Fibroblast of lung (primary cell): ENCODE measurements at regions not wholly inside any gene's neighbourhood (a gene's known extent, or its start where the extent isn't known, plus 50 kb on each side); places are given as distances from the start of the nearest gene placed in this dataset.

ENCODE experiments used
- DNase-seq, 2 donors: peaks; one replicate each; pipeline versions ENCODE4 v3.0.0 to v3.0.0-alpha.2; 2010; ENCODE audit warnings: low read depth in 2 of 2
- H2AFZ ChIP-seq: 2 replicates; pipeline ENCODE4 v1.5.1; 2012; ENCODE audit warnings: low read length, control low read depth, inconsistent platforms
- H3K27ac ChIP-seq: 2 replicates; pipeline ENCODE4 v1.5.1; 2011; ENCODE audit warnings: low read length, control low read depth; ENCODE audit not compliant: insufficient read depth
- H3K27me3 ChIP-seq: 2 replicates; pipeline ENCODE4 v1.5.1; 2011; ENCODE audit warnings: mild to moderate bottlenecking, low read length; ENCODE audit not compliant: control insufficient read depth, insufficient read depth
- H3K36me3 ChIP-seq: 2 replicates; pipeline ENCODE4 v1.5.1; 2011; ENCODE audit warnings: low read length; ENCODE audit not compliant: control insufficient read depth, insufficient read depth
- H3K4me1 ChIP-seq: 2 replicates; pipeline ENCODE4 v1.5.1; 2011; ENCODE audit warnings: low read length; ENCODE audit not compliant: control insufficient read depth, insufficient read depth; ENCODE audit errors: extremely low read depth
- H3K4me2 ChIP-seq: 2 replicates; pipeline ENCODE4 v1.5.1; 2011; ENCODE audit warnings: low read length, control low read depth; ENCODE audit not compliant: insufficient read depth; ENCODE audit errors: extremely low read depth
- H3K4me3 ChIP-seq, 4 experiments: fragments of 200-600 bp in 1 of 4; sonication (generic) in 1 of 4; replicated peaks in 1 of 4; 2 replicates each; pipeline ENCODE4 v1.5.1; 2011 to 2016; ENCODE audit warnings: low read length in 4 of 4, low read depth in 3 of 4, mild to moderate bottlenecking in 3 of 4, control low read depth in 2 of 4, inconsistent platforms in 1 of 4, mixed read lengths in 1 of 4; ENCODE audit not compliant: insufficient read depth in 1 of 4; ENCODE audit errors: control extremely low read depth in 1 of 4
- H3K79me2 ChIP-seq: 2 replicates; pipeline ENCODE4 v1.5.1; 2012; ENCODE audit warnings: mild to moderate bottlenecking, low read length, inconsistent platforms; ENCODE audit not compliant: control insufficient read depth, insufficient read depth
- H3K9ac ChIP-seq: 2 replicates; pipeline ENCODE4 v1.5.1; 2011; ENCODE audit warnings: mild to moderate bottlenecking, low read length, control low read depth; ENCODE audit not compliant: insufficient read depth
- H3K9me3 ChIP-seq: 2 replicates; pipeline ENCODE4 v1.5.1; 2012; ENCODE audit warnings: low read depth, low read length; ENCODE audit not compliant: control insufficient read depth, insufficient read depth
- H4K20me1 ChIP-seq: 2 replicates; pipeline ENCODE4 v1.5.1; 2011; ENCODE audit warnings: low read length; ENCODE audit not compliant: control insufficient read depth, insufficient read depth; ENCODE audit errors: extremely low read depth
- EZH2 ChIP-seq: IDR thresholded peaks from 2 replicates; pipeline ENCODE4 v1.5.1; 2012; ENCODE audit warnings: low read length, control low read depth, mild to moderate bottlenecking; ENCODE audit errors: missing control alignments
- TF ChIP-seq, protein P1 (sequence below), 2 donors: IDR thresholded peaks in 1 of 2; conservative IDR thresholded peaks in 1 of 2; 1 replicate in 1 of 2; 2 replicates in 1 of 2; pipeline ENCODE4 v1.5.1; 2011 to 2012; ENCODE audit warnings: low read length in 2 of 2, control low read depth in 1 of 2, inconsistent platforms in 1 of 2, low read depth in 1 of 2, mild to moderate bottlenecking in 1 of 2

DNA sequence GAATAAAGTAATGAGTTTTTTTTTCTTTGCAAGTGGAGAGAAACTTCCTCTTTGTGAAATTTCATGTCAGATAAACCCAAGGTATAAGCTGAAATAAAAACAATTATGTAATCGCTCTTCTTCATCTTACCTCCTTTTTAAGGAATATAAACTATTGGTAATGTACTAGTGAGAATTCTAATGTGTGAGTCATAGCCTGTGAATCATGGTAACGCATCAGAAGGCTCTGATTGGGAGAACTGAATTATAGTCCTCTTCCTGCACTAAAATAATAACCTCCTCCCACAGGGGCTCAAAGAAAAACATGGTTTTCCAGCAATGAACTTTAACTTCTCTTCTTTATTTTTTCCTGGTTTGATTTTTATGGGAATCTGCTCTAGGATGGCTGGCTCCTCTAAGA is 57.1 kb upstream of the COX20 start:
- H3K27ac ChIP-seq = no peak overlapping the region
- no peak overlapping the region for H2AFZ ChIP-seq
- H3K27me3 ChIP-seq = peaks cover 2% of the 10 kb centered on the region
- no peak overlapping the region for H3K4me3 ChIP-seq
- no peak overlapping the region for H3K9ac ChIP-seq
- DNase-seq = peak; percentile 70 to 90
- H3K36me3 ChIP-seq = no peaks in the 10 kb centered on the region
- no peak overlapping the region for H3K4me2 ChIP-seq
- no peak for TF ChIP-seq EZH2
- TF ChIP-seq, protein P1, sequence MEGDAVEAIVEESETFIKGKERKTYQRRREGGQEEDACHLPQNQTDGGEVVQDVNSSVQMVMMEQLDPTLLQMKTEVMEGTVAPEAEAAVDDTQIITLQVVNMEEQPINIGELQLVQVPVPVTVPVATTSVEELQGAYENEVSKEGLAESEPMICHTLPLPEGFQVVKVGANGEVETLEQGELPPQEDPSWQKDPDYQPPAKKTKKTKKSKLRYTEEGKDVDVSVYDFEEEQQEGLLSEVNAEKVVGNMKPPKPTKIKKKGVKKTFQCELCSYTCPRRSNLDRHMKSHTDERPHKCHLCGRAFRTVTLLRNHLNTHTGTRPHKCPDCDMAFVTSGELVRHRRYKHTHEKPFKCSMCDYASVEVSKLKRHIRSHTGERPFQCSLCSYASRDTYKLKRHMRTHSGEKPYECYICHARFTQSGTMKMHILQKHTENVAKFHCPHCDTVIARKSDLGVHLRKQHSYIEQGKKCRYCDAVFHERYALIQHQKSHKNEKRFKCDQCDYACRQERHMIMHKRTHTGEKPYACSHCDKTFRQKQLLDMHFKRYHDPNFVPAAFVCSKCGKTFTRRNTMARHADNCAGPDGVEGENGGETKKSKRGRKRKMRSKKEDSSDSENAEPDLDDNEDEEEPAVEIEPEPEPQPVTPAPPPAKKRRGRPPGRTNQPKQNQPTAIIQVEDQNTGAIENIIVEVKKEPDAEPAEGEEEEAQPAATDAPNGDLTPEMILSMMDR (conservative IDR thresholded peaks at IDR 0.05 in 1 of 2, IDR thresholded peaks at IDR 0.05 in 1 of 2; ENCODE audit: low read depth in 1 of 2, low read length in 2 of 2) = no peak
- no peaks in the 10 kb centered on the region for H3K4me1 ChIP-seq
- H3K79me2 ChIP-seq = no peaks in the 10 kb centered on the region
- no peaks in the 10 kb centered on the region for H3K9me3 ChIP-seq
- H4K20me1 ChIP-seq = no peaks in the 10 kb centered on the region

DNA sequence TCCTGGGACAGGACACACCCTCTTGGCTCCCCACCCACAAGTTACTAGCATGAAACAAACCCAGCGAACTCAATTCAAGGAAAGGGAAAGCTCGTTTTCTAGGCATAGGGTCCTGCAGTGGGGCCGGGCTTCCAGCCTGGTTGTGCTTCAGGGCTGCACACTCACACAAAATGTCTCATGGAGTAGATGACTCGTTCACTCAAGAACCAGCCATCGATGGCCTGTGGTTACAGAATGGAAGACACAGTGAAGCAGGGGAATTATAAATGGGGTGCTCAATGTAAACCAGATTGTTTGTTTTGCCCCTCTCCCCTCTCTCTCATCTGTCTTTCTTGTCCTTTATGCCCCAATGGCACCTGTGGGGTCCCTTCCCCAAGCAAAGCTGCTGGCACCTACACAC is 56.0 kb upstream of the COX20 start:
- Histone ChIP-seq H3K79me2 (no peaks in the 10 kb centered on the region), H3K36me3 (no peaks in the 10 kb centered on the region), H3K9ac (no peak overlapping the region), H3K4me2 (no peak overlapping the region), H3K27ac (no peak overlapping the region), H4K20me1 (no peaks in the 10 kb centered on the region), H3K4me3 (no peak overlapping the region), H3K27me3 (peaks cover 2% of the 10 kb centered on the region), H2AFZ (no peak overlapping the region), H3K9me3 (no peaks in the 10 kb centered on the region), H3K4me1 (no peaks in the 10 kb centered on the region)
- TF ChIP-seq, protein P1 (conservative IDR thresholded peaks at IDR 0.05 in 1 of 2, IDR thresholded peaks at IDR 0.05 in 1 of 2; ENCODE audit: low read depth in 1 of 2, low read length in 2 of 2) = no peak
- no peak for TF ChIP-seq EZH2
- DNase-seq = peak in 1 of 2 donors; percentile 47

DNA sequence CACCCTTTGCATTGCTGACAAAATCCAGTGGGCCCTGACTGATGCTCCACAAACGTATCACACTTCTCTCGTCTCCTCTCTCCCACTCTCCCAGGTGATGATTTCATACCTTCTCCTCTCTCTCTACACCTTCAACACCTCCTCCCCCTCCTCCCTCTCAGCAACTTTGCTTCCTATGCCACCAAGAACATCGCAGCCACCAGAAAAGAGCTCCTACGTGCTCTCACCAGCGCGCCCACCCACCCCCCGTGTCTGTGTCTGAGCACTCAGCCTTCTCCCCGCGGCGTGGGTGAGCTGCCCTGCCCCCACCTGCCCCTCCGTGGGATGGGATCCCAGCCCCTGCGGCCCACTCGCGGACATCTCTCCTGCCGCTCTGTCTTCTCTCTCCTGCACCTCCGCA is 55.1 kb upstream of the COX20 start:
- Histone ChIP-seq H3K79me2 (no peaks in the 10 kb centered on the region), H2AFZ (no peak overlapping the region), H3K9me3 (no peaks in the 10 kb centered on the region), H4K20me1 (no peaks in the 10 kb centered on the region), H3K36me3 (no peaks in the 10 kb centered on the region), H3K4me2 (no peak overlapping the region), H3K27me3 (no peaks in the 10 kb centered on the region), H3K27ac (no peak overlapping the region), H3K4me3 (no peak overlapping the region), H3K9ac (no peak overlapping the region), H3K4me1 (no peaks in the 10 kb centered on the region)
- DNase-seq = no peak
- TF ChIP-seq, protein P1 (conservative IDR thresholded peaks at IDR 0.05 in 1 of 2, IDR thresholded peaks at IDR 0.05 in 1 of 2; ENCODE audit: low read depth in 1 of 2, low read length in 2 of 2) = no peak
- TF ChIP-seq EZH2 = no peak
